BJ (cell line): ENCODE measurements at regions not wholly inside any gene's neighbourhood (a gene's known extent, or its start where the extent isn't known, plus 50 kb on each side); places are given as distances from the start of the nearest gene placed in this dataset.
A peak's percentile ranks its signal among the peaks of the same experiment; 100 is the strongest.
"Not testable (repeated sequence)": the region's sequence is repeated elsewhere in the genome, so short reads cannot be mapped to it uniquely, and the experiment has no call there.

Experiments used
- CTCF ChIA-PET: fragments of 350-600 bp; formaldehyde crosslinking; extraction: SDS; loops from one replicate; lab custom pipeline; 2021; ENCODE audit warnings: antibody characterized with exemption, inconsistent platforms; lab: Yijun Ruan, JAX
- POLR2A ChIA-PET: fragments of 300-600 bp; sonication (Branson Sonifier 250); formaldehyde crosslinking; extraction: SDS; loops from one replicate; lab custom pipeline; 2021; ENCODE audit warnings: antibody characterized with exemption; lab: Charles Lee
- DNase-seq: peaks from one replicate; pipeline ENCODE4 v3.0.0-alpha.2; 2011; ENCODE audit warnings: low read depth
- H3K27me3 ChIP-seq: 2 replicates; pipeline ENCODE4 v1.6.0; 2011; ENCODE audit warnings: low read length; ENCODE audit not compliant: control insufficient read depth, insufficient read depth
- H3K36me3 ChIP-seq: 2 replicates; pipeline ENCODE4 v1.5.1; 2011; ENCODE audit warnings: low read length; ENCODE audit not compliant: control insufficient read depth, insufficient read depth
- H3K4me3 ChIP-seq: 2 replicates; pipeline ENCODE4 v1.5.1; 2011; ENCODE audit warnings: low read depth, mild to moderate bottlenecking, control low read depth, low read length
- CTCF ChIP-seq: IDR thresholded peaks from 2 replicates; pipeline ENCODE4 v1.5.1; 2011; ENCODE audit warnings: low read depth, mild to moderate bottlenecking, control low read depth, inconsistent platforms, low read length, moderate library complexity; ENCODE audit not compliant: insufficient read depth

DNA sequence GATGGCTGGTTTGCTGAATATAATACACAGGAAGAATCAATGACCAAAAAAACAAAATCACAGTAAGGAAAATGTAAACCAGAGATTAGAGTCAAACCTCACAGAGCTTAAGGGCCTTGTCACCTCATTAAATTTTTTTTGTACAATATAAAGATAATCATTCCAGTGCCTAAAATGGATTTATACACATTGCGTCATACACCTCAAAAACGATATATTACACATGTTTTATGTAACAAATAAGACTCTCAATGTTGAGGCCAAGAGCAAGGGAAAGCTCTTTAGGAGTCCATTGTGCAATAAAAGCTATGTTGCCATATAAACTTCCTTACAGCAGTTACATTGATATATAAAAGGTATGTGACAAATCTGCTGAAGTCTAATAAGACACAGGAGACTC, 856.7 kb upstream of the SLITRK1 start:
- no peaks in the 10 kb centered on the region for H3K27me3 ChIP-seq
- H3K4me3 ChIP-seq, result no peak overlapping the region
- DNase-seq, result no peak
- POLR2A ChIA-PET, result no interaction called here
- TF ChIP-seq CTCF, result no peak
- CTCF ChIA-PET, result no interaction called here
- H3K36me3 ChIP-seq, result no peaks in the 10 kb centered on the region

- no peak for TF ChIP-seq CTCF
- ChIA-PET CTCF (no interaction called here), POLR2A (no interaction called here)
- no peak for DNase-seq
- H3K4me3 ChIP-seq, result no peak overlapping the region
- no peaks in the 10 kb centered on the region for H3K36me3 ChIP-seq
- H3K27me3 ChIP-seq, result no peaks in the 10 kb centered on the region
Observed at GRCh38 chr13:84737661-84738060, 855.4 kb upstream of the SLITRK1 start.

DNA sequence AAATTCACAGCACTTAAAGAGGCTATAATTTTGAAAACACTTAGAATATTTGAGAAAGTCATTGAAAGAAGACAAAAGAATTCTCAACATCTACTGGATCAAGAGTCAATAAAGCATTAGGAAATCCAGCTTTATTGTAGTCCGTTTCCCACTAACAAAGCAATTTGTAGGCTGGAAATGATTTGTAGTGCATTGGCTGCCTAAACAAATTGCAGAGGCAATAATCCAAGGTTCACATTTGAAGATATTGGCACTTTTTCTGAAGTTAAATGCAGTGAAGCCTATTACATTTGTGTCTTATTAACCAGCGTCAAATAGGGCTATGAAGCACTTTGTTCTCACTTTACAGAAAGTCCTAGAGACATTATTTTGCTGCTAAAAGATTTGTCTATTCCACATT, 848.1 kb upstream of the SLITRK1 start:
- Histone ChIP-seq H3K36me3 (no peaks in the 10 kb centered on the region), H3K27me3 (no peaks in the 10 kb centered on the region), H3K4me3 (no peak overlapping the region)
- ChIA-PET CTCF (no interaction called here), POLR2A (no interaction called here)
- no peak for DNase-seq
- no peak for TF ChIP-seq CTCF

- CTCF ChIA-PET, result no interaction called here
- POLR2A ChIA-PET, result no interaction called here
Observed at GRCh38 chr13:84705982-84706710, 823.9 kb upstream of the SLITRK1 start.

GRCh38 chr13:84702174-84702573, 819.9 kb upstream of the SLITRK1 start:
- ChIA-PET CTCF (no interaction called here), POLR2A (no interaction called here)
- H3K27me3 ChIP-seq, result no peaks in the 10 kb centered on the region
- H3K4me3 ChIP-seq, result no peak overlapping the region
- H3K36me3 ChIP-seq, result no peaks in the 10 kb centered on the region
- DNase-seq, result no peak
- no peak for TF ChIP-seq CTCF

More at GRCh38 chr13:84705982-84706710, 823.9 kb upstream of the SLITRK1 start:
- no peak for DNase-seq
- Histone ChIP-seq H3K4me3 (no peak overlapping the region), H3K27me3 (no peaks in the 10 kb centered on the region), H3K36me3 (no peaks in the 10 kb centered on the region)
- TF ChIP-seq CTCF, result no peak

- H3K4me3 ChIP-seq, H3K27me3 ChIP-seq, H3K36me3 ChIP-seq, CTCF ChIA-PET, POLR2A ChIA-PET: not testable (repeated sequence)
- peak; percentile 6 for DNase-seq
Observed at GRCh38 chr13:84697591-84697990, 815.3 kb upstream of the SLITRK1 start.
